ENCODE measurements at regions not wholly inside any gene's neighbourhood (a gene's known extent, or its start where the extent isn't known, plus 50 kb on each side); places are given as distances from the start of the nearest gene placed in this dataset.

- no peak for DNase-seq
Measured at GRCh38 chr6:144856622-144857021, 571.5 kb downstream of the UTRN start.

GRCh38 chr6:144857086-144857485, 572.0 kb downstream of the UTRN start:
- DNase-seq, result no peak

- DNase-seq, result no peak
Measured at GRCh38 chr6:144862769-144863168, 577.6 kb downstream of the UTRN start.

- no peak for DNase-seq
Measured at GRCh38 chr6:144867761-144868160, 582.6 kb downstream of the UTRN start.

GRCh38 chr6:144870782-144871181, 585.6 kb downstream of the UTRN start:
- no peak for DNase-seq

- no peak for DNase-seq
Measured at GRCh38 chr6:144873623-144874378, 588.7 kb downstream of the UTRN start.

- DNase-seq, result no peak
Measured at GRCh38 chr6:144876689-144877088, 591.6 kb downstream of the UTRN start.

GRCh38 chr6:144877118-144877517, 592.0 kb downstream of the UTRN start:
- no peak for DNase-seq

- no peak for DNase-seq
Measured at GRCh38 chr6:144878577-144878976, 593.4 kb downstream of the UTRN start.

GRCh38 chr6:144879436-144879835, 594.3 kb downstream of the UTRN start:
- no peak for DNase-seq

- no peak for DNase-seq
Measured at GRCh38 chr6:144882425-144882824, 597.3 kb downstream of the UTRN start.

GRCh38 chr6:144883915-144884314, 598.8 kb downstream of the UTRN start:
- DNase-seq, result no peak

GRCh38 chr6:144885817-144886216, 600.7 kb downstream of the UTRN start:
- DNase-seq, result no peak

- DNase-seq, result no peak
Measured at GRCh38 chr6:144886682-144887081, 601.5 kb downstream of the UTRN start.

- DNase-seq, result no peak
Measured at GRCh38 chr6:144888621-144889020, 603.5 kb downstream of the UTRN start.

- no peak for DNase-seq
Measured at GRCh38 chr6:144893680-144894151, 608.6 kb downstream of the UTRN start.

- DNase-seq, result no peak
Measured at GRCh38 chr6:144894240-144894639, 609.1 kb downstream of the UTRN start.

GRCh38 chr6:144895313-144896278, 610.5 kb downstream of the UTRN start:
- no peak for DNase-seq

- DNase-seq, result no peak
Measured at GRCh38 chr6:144896289-144896688, 611.2 kb downstream of the UTRN start.

- no peak for DNase-seq
Measured at GRCh38 chr6:144896871-144897270, 611.7 kb downstream of the UTRN start.

- DNase-seq, result no peak
Measured at GRCh38 chr6:144897441-144897921, 612.3 kb downstream of the UTRN start.

- no peak for DNase-seq
Measured at GRCh38 chr6:144898052-144898689, 613.0 kb downstream of the UTRN start.

GRCh38 chr6:144898741-144899140, 613.6 kb downstream of the UTRN start:
- DNase-seq, result no peak

Measured in NCI-H2029 treated with DMSO at 0.1 percent for 48 hours (cell line).